ENCODE measurements at regions not wholly inside any gene's neighbourhood (a gene's known extent, or its start where the extent isn't known, plus 50 kb on each side); places are given as distances from the start of the nearest gene placed in this dataset.

- TF ChIP-seq CTCF (conservative IDR thresholded peaks at IDR 0.05) (no peak), ZFX (IDR thresholded peaks at IDR 0.05) (no peak)
These were observed 250.4 kb upstream of the C2CD4B start for GRCh38 chr15:62415498-62415897.
